T-helper 2 cell treated with Interferon-gamma antibody and Interleukin-4, amounts not matched to agents 5 μg/mL and 100 μg/mL, for 36 hours (primary cell): ENCODE measurements at regions not wholly inside any gene's neighbourhood (a gene's known extent, or its start where the extent isn't known, plus 50 kb on each side); places are given as distances from the start of the nearest gene placed in this dataset.
"Not testable (repeated sequence)": the region's sequence is repeated elsewhere in the genome, so short reads cannot be mapped to it uniquely, and the experiment has no call there.

Source experiments
- DNase-seq: peaks from one replicate; pipeline ENCODE4 v3.0.0; 2021; ENCODE audit warnings: low spot score
- H3K27ac Mint-ChIP-seq: one replicate; pipeline ENCODE4 v1.8.0; 2021; ENCODE audit warnings: mild to moderate bottlenecking, mixed read lengths
- H3K27me3 Mint-ChIP-seq: one replicate; pipeline ENCODE4 v1.8.0; 2021; ENCODE audit warnings: low read depth, mixed read lengths
- H3K36me3 Mint-ChIP-seq: one replicate; pipeline ENCODE4 v1.8.0; 2021; ENCODE audit warnings: low read depth, mixed read lengths
- H3K4me1 Mint-ChIP-seq: one replicate; pipeline ENCODE4 v1.8.0; 2021; ENCODE audit warnings: low read depth, mixed read lengths
- H3K4me3 Mint-ChIP-seq: one replicate; pipeline ENCODE4 v1.8.0; 2022; ENCODE audit warnings: mild to moderate bottlenecking, moderate library complexity, mixed read lengths
- H3K9me3 Mint-ChIP-seq: one replicate; pipeline ENCODE4 v1.8.0; 2021; ENCODE audit warnings: mixed read lengths

GRCh38 chr15:45866616-45867015 is 231.8 kb downstream of the SQOR start:
- no peak for DNase-seq
- Mint-ChIP-seq H3K4me3 (no peak overlapping the region), H3K4me1 (no peaks in the 10 kb centered on the region), H3K36me3 (no peaks in the 10 kb centered on the region), H3K27ac (no peak overlapping the region), H3K27me3 (no peaks in the 10 kb centered on the region), H3K9me3 (peaks cover 2% of the 10 kb centered on the region)

DNA sequence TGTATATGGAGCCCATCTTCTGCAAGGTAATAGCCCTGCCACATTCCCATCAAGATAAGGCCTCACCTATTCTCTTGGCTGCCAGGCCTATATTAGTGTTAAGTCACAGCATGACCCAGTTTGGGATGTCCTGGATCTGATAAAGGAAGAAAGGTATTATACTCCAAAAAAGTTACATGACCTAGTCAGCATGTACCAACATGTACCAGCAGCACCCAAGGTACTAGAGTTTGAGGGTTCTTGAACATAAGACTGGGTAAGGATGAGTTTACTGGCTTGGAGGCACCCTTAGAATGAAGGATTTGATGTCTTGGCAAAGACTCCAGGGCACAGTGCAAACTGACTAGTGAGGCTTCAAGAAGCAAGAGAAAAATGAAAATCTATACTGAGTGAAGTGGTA is 232.5 kb downstream of the SQOR start:
- no peak overlapping the region for H3K4me3 Mint-ChIP-seq
- H3K4me1 Mint-ChIP-seq = no peaks in the 10 kb centered on the region
- no peaks in the 10 kb centered on the region for H3K27me3 Mint-ChIP-seq
- H3K9me3 Mint-ChIP-seq = peaks cover 9% of the 10 kb centered on the region
- DNase-seq = no peak
- H3K36me3 Mint-ChIP-seq = no peaks in the 10 kb centered on the region
- H3K27ac Mint-ChIP-seq = no peak overlapping the region

- no peak overlapping the region for H3K4me3 Mint-ChIP-seq
- DNase-seq = no peak
- H3K4me1 Mint-ChIP-seq = no peaks in the 10 kb centered on the region
- H3K9me3 Mint-ChIP-seq = peaks cover 13% of the 10 kb centered on the region
- H3K27me3 Mint-ChIP-seq = no peaks in the 10 kb centered on the region
- no peak overlapping the region for H3K27ac Mint-ChIP-seq
- H3K36me3 Mint-ChIP-seq = no peaks in the 10 kb centered on the region
Measured at GRCh38 chr15:45868109-45868691, 233.4 kb downstream of the SQOR start.

GRCh38 chr15:45869034-45869668 is 234.3 kb downstream of the SQOR start:
- Mint-ChIP-seq H3K9me3 (peaks cover 16% of the 10 kb centered on the region), H3K36me3 (no peaks in the 10 kb centered on the region), H3K4me3 (no peak overlapping the region), H3K4me1 (no peaks in the 10 kb centered on the region), H3K27ac (no peak overlapping the region), H3K27me3 (no peaks in the 10 kb centered on the region)
- DNase-seq = no peak

- Mint-ChIP-seq H3K36me3 (no peaks in the 10 kb centered on the region), H3K4me1 (no peaks in the 10 kb centered on the region), H3K9me3 (peaks cover 21% of the 10 kb centered on the region), H3K27ac (no peak overlapping the region), H3K4me3 (no peak overlapping the region), H3K27me3 (no peaks in the 10 kb centered on the region)
- DNase-seq = no peak
Measured at GRCh38 chr15:45871121-45871855, 236.5 kb downstream of the SQOR start.

- Mint-ChIP-seq H3K4me1 (no peaks in the 10 kb centered on the region), H3K9me3 (peaks cover 21% of the 10 kb centered on the region), H3K4me3 (no peak overlapping the region)
Measured at GRCh38 chr15:45873781-45874180, 239.0 kb downstream of the SQOR start.

GRCh38 chr15:45874566-45874965 is 239.7 kb downstream of the SQOR start:
- H3K27ac Mint-ChIP-seq, H3K27me3 Mint-ChIP-seq, DNase-seq, H3K36me3 Mint-ChIP-seq, H3K4me3 Mint-ChIP-seq, H3K4me1 Mint-ChIP-seq: not testable (repeated sequence)
- H3K9me3 Mint-ChIP-seq = peaks cover 21% of the 10 kb centered on the region

More at GRCh38 chr15:45873781-45874180, 239.0 kb downstream of the SQOR start:
- no peak overlapping the region for H3K27ac Mint-ChIP-seq
- H3K36me3 Mint-ChIP-seq = no peaks in the 10 kb centered on the region
- H3K27me3 Mint-ChIP-seq = no peaks in the 10 kb centered on the region
- no peak for DNase-seq

DNA sequence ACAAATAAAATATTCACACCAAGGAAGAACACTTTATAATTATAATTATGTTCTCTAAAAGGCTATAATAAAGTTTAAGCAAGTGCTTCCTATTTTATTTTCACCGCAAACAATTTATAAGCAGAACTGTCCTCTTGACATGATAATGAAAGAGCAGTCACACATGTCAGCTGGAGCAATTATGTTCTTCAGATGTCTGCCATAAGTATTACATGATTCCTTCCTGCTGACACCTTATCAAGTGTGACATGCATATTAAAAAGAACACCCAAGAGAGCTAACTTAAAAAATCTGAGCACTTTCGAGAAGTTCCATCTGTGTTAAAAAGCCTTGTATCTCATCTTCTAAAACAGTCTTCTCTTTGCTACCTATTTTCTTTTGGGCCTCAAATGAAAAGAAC is 249.5 kb downstream of the SQOR start:
- Mint-ChIP-seq H3K9me3 (peaks cover 7% of the 10 kb centered on the region), H3K36me3 (no peaks in the 10 kb centered on the region), H3K27me3 (no peaks in the 10 kb centered on the region), H3K4me3 (no peak overlapping the region), H3K27ac (no peak overlapping the region), H3K4me1 (no peaks in the 10 kb centered on the region)
- DNase-seq = no peak

GRCh38 chr15:45884755-45885445 is 250.1 kb downstream of the SQOR start:
- no peak overlapping the region for H3K4me3 Mint-ChIP-seq
- no peak overlapping the region for H3K27ac Mint-ChIP-seq
- no peaks in the 10 kb centered on the region for H3K4me1 Mint-ChIP-seq
- no peak for DNase-seq
- no peaks in the 10 kb centered on the region for H3K36me3 Mint-ChIP-seq
- peaks cover 7% of the 10 kb centered on the region for H3K9me3 Mint-ChIP-seq
- no peaks in the 10 kb centered on the region for H3K27me3 Mint-ChIP-seq

- Mint-ChIP-seq H3K36me3 (no peaks in the 10 kb centered on the region), H3K27me3 (no peaks in the 10 kb centered on the region), H3K4me3 (no peak overlapping the region), H3K4me1 (no peaks in the 10 kb centered on the region), H3K27ac (no peak overlapping the region), H3K9me3 (peaks cover 7% of the 10 kb centered on the region)
- no peak for DNase-seq
Measured at GRCh38 chr15:45885801-45886200, 251.0 kb downstream of the SQOR start.

DNA sequence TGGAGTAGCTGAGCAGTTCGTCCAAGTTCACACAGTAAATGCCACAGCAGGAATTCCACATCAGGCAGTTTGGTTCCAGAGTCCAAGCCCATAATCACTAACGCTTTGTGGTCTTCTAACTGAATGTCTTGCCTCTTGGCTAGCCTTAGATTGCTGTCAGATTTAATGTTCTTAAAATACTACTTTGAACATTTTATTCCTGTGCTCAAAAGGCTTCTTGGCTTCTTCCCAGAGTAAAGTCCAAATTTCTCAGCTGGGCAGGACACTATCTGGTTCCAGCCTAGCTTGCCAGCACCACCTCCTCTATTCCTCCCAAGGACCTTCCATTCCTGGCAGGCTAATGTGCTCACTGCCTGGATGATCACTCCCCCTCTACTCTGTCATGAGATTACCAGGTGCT is 256.9 kb downstream of the SQOR start:
- Mint-ChIP-seq H3K27ac (no peak overlapping the region), H3K27me3 (no peaks in the 10 kb centered on the region), H3K9me3 (peaks cover 7% of the 10 kb centered on the region), H3K36me3 (no peaks in the 10 kb centered on the region), H3K4me3 (no peak overlapping the region), H3K4me1 (no peaks in the 10 kb centered on the region)
- no peak for DNase-seq

DNA sequence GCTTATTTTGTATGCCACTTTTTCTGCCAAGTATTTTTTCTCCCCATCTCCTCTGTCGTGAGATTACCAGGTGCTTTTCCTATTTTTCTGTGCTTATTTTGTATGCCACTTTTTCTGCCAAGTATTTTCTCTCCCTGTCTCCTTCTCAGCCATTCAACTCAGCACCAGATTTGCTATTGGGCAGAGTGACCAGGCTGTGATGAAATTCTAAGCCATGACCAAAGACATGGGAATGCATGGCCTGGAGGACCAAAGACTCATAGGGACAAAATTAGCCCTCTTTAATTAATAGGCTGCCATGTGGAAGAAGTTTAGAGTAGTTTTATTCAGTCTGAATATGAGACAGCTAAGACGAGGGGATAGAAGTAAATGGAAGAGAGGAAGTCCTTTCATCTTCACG is 257.4 kb downstream of the SQOR start:
- H3K4me1 Mint-ChIP-seq = no peaks in the 10 kb centered on the region
- H3K36me3 Mint-ChIP-seq = no peaks in the 10 kb centered on the region
- DNase-seq = no peak
- H3K27ac Mint-ChIP-seq = no peak overlapping the region
- H3K4me3 Mint-ChIP-seq = no peak overlapping the region
- no peaks in the 10 kb centered on the region for H3K27me3 Mint-ChIP-seq
- peaks cover 4% of the 10 kb centered on the region for H3K9me3 Mint-ChIP-seq

- H3K9me3 Mint-ChIP-seq = peaks cover 7% of the 10 kb centered on the region
- H3K27ac Mint-ChIP-seq = no peak overlapping the region
- no peak for DNase-seq
- no peaks in the 10 kb centered on the region for H3K27me3 Mint-ChIP-seq
- H3K4me3 Mint-ChIP-seq = no peak overlapping the region
- no peaks in the 10 kb centered on the region for H3K4me1 Mint-ChIP-seq
- H3K36me3 Mint-ChIP-seq = no peaks in the 10 kb centered on the region
Measured at GRCh38 chr15:45903283-45903682, 268.5 kb downstream of the SQOR start.

- Mint-ChIP-seq H3K27ac (no peak overlapping the region), H3K36me3 (no peaks in the 10 kb centered on the region), H3K4me1 (no peaks in the 10 kb centered on the region), H3K9me3 (peaks cover 7% of the 10 kb centered on the region), H3K27me3 (no peaks in the 10 kb centered on the region), H3K4me3 (no peak overlapping the region)
- no peak for DNase-seq
Measured at GRCh38 chr15:45904019-45904418, 269.2 kb downstream of the SQOR start.
